HCT116 (cell line): ENCODE measurements at regions not wholly inside any gene's neighbourhood (a gene's known extent, or its start where the extent isn't known, plus 50 kb on each side); places are given as distances from the start of the nearest gene placed in this dataset.

Source experiments
- ATAC-seq: fragments of 200-7000 bp; cut with Tn5 transposase; 2 replicates; pipeline ENCODE4 v1.9.1; 2020; ENCODE audit warnings: mild to moderate bottlenecking, moderate library complexity
- BruUV-seq: library from RNA; stranded (reverse); fragments of 400-500 nt; replicated peaks from 2 replicates; lab custom pipeline; 2021; lab: Mats Ljungman, UMichigan
- CTCF ChIA-PET: fragments of 300-600 bp; sonication (Branson Sonifier 250); formaldehyde crosslinking; loops from one replicate; lab custom pipeline; 2021; ENCODE audit warnings: antibody characterized with exemption; lab: Charles Lee
- POLR2A ChIA-PET: fragments of 300-600, 350-600 bp; sonication (Branson Sonifier 250); formaldehyde crosslinking; loops from one replicate; lab custom pipeline; 2021; ENCODE audit warnings: antibody characterized with exemption; lab: Charles Lee
- RAD21 ChIA-PET, 2 experiments: fragments of 300-600 bp; sonication (Branson Sonifier 250); formaldehyde crosslinking; loops; one replicate each; lab custom pipeline; 2023; ENCODE audit warnings: low total read pairs in 2 of 2; ENCODE audit not compliant: uncharacterized antibody in 2 of 2, unreplicated experiment in 2 of 2, low non-redundant PET in 1 of 2; lab: Charles Lee
- DNase-seq: peaks from one replicate; pipeline ENCODE4 v3.0.0-alpha.2; 2010; ENCODE audit warnings: low read depth, low spot score
- H2AFZ ChIP-seq: fragments of 200-600 bp; shearing (Covaris generic), sonication (generic); 2 replicates; pipeline ENCODE4 v1.6.1; 2017; ENCODE audit warnings: low read depth, mixed run types, mixed read lengths, antibody characterized with exemption, low read length; ENCODE audit not compliant: poor library complexity, severe bottlenecking
- H3K27ac ChIP-seq: 2 replicates; pipeline ENCODE4 v1.5.1; 2012; ENCODE audit warnings: low read depth, low read length
- H3K27me3 ChIP-seq: fragments of 200-600 bp; sonication (generic); 2 replicates; pipeline ENCODE4 v1.6.1; 2016; ENCODE audit warnings: mixed run types, low read length, mixed read lengths; ENCODE audit not compliant: insufficient read depth
- H3K36me3 ChIP-seq, 2 experiments: fragments of 200-500 bp in 1 of 2; fragments of 200-600 bp in 1 of 2; sonication (Bioruptor generic) in 1 of 2; sonication (generic) in 1 of 2; 2 replicates each; pipeline versions ENCODE4 v1.5.1 to v1.6.1; 2014 to 2016; ENCODE audit warnings: low read length in 2 of 2, inconsistent platforms in 1 of 2, mixed read lengths in 1 of 2, mixed run types in 1 of 2; ENCODE audit not compliant: insufficient read depth in 2 of 2, control insufficient read depth in 1 of 2
- H3K4me1 ChIP-seq, 2 experiments: fragments of 200-600 bp in 1 of 2; sonication (generic) in 1 of 2; 2 replicates each; pipeline versions ENCODE4 v1.5.1 to v1.6.1; 2012 to 2017; ENCODE audit warnings: low read length in 2 of 2, inconsistent platforms in 1 of 2, mild to moderate bottlenecking in 1 of 2, mixed read lengths in 1 of 2, mixed run types in 1 of 2, moderate library complexity in 1 of 2; ENCODE audit not compliant: insufficient read depth in 2 of 2, control insufficient read depth in 1 of 2
- H3K4me2 ChIP-seq: fragments of 200-600 bp; sonication (generic); 2 replicates; pipeline ENCODE4 v1.6.1; 2017; ENCODE audit warnings: mixed run types, low read length, mixed read lengths
- H3K4me3 ChIP-seq, 2 experiments: fragments of 200-600 bp in 1 of 2; sonication (generic) in 1 of 2; replicated peaks in 1 of 2; 2 replicates each; pipeline ENCODE4 v1.5.1; 2011 to 2016; ENCODE audit warnings: low read length in 2 of 2, control low read depth in 1 of 2, low read depth in 1 of 2, mild to moderate bottlenecking in 1 of 2, mixed read lengths in 1 of 2, mixed run types in 1 of 2
- H3K79me2 ChIP-seq: fragments of 200-600 bp; sonication (generic); 2 replicates; pipeline ENCODE4 v1.6.1; 2017; ENCODE audit warnings: mild to moderate bottlenecking, mixed run types, low read length, moderate library complexity, mixed read lengths; ENCODE audit not compliant: insufficient read depth
- H3K9ac ChIP-seq: fragments of 200-600 bp; sonication (generic); 2 replicates; pipeline ENCODE4 v1.6.1; 2016; ENCODE audit warnings: low read length, mixed read lengths
- H3K9me2 ChIP-seq: fragments of 200-600 bp; sonication (generic), shearing (Covaris generic); 2 replicates; pipeline ENCODE4 v1.6.1; 2017; ENCODE audit warnings: mixed run types, mild to moderate bottlenecking, moderate library complexity; ENCODE audit not compliant: insufficient read depth
- H3K9me3 ChIP-seq, 2 experiments: fragments of 200-500 bp in 1 of 2; fragments of 200-600 bp in 1 of 2; sonication (Bioruptor generic) in 1 of 2; sonication (generic) in 1 of 2; 2 replicates each; pipeline ENCODE4 v1.6.1; 2014 to 2017; ENCODE audit warnings: low read length in 2 of 2, mixed read lengths in 2 of 2, inconsistent platforms in 1 of 2, low read depth in 1 of 2, mild to moderate bottlenecking in 1 of 2, mixed run types in 1 of 2, moderate library complexity in 1 of 2; ENCODE audit not compliant: control insufficient read depth in 1 of 2, insufficient read depth in 1 of 2
- H4K20me1 ChIP-seq: fragments of 200-600 bp; sonication (generic), shearing (Covaris generic); 2 replicates; pipeline ENCODE4 v1.6.1; 2017; ENCODE audit warnings: mixed run types, mild to moderate bottlenecking, moderate library complexity; ENCODE audit not compliant: insufficient read depth
- CBX3 ChIP-seq: IDR thresholded peaks from 2 replicates; pipeline ENCODE4 v1.6.1; 2012; ENCODE audit warnings: low read depth
- EGR1 ChIP-seq: IDR thresholded peaks from 2 replicates; pipeline ENCODE4 v1.6.1; 2012; ENCODE audit warnings: low read depth
- EZH2 ChIP-seq: fragments of 200-600 bp; sonication (generic); IDR thresholded peaks from 2 replicates; pipeline ENCODE4 v1.6.1; 2017; ENCODE audit warnings: antibody characterized with exemption, mixed run types
- EZH2phosphoT487 ChIP-seq: fragments of 200-600 bp; IDR thresholded peaks from 2 replicates; pipeline ENCODE4 v1.6.1; 2018; ENCODE audit warnings: antibody characterized with exemption, borderline replicate concordance
- JUND ChIP-seq: IDR thresholded peaks from 2 replicates; pipeline ENCODE4 v1.6.1; 2012
- POLR2A ChIP-seq: IDR thresholded peaks from 2 replicates; pipeline ENCODE4 v1.7.0; 2011; ENCODE audit warnings: borderline replicate concordance; ENCODE audit not compliant: insufficient read depth, insufficient read length; ENCODE audit errors: extremely low read depth
- POLR2AphosphoS5 ChIP-seq: IDR thresholded peaks from 2 replicates; pipeline ENCODE4 v1.6.1; 2011; ENCODE audit warnings: mild to moderate bottlenecking, low read depth, low read length, moderate library complexity
- RAD21 ChIP-seq: IDR thresholded peaks from 2 replicates; pipeline ENCODE4 v1.6.1; 2012; ENCODE audit warnings: low read depth, mild to moderate bottlenecking
- SIN3A ChIP-seq: IDR thresholded peaks from 2 replicates; pipeline ENCODE4 v1.6.1; 2012; ENCODE audit warnings: low read depth
- SP1 ChIP-seq: IDR thresholded peaks from 2 replicates; pipeline ENCODE4 v1.6.1; 2012; ENCODE audit warnings: low read depth
- SRF ChIP-seq: IDR thresholded peaks from 2 replicates; pipeline ENCODE4 v1.6.1; 2012; ENCODE audit warnings: low read depth
- ZFX ChIP-seq: fragments of 450-650 bp; IDR thresholded peaks from 2 replicates; pipeline ENCODE4 v1.6.1; 2017
- ZNF274 ChIP-seq: fragments of 200-500 bp; sonication (Bioruptor generic); IDR thresholded peaks from 2 replicates; pipeline ENCODE4 v1.6.1; 2014; ENCODE audit warnings: mild to moderate bottlenecking, low read depth, low read length, inconsistent platforms
- intact Hi-C: fragments of 100-400 bp; cut with micrococcal nuclease; formaldehyde crosslinking; loops from 2 replicates; pipeline ENCODE4 v1.10.0; 2022
- TF ChIP-seq, protein P1 (sequence below): IDR thresholded peaks from 2 replicates; pipeline ENCODE4 v1.6.1; 2012
- TF ChIP-seq, protein P2 (sequence below), 3 experiments: fragments of 200-600 bp in 1 of 3; sonication (generic) in 1 of 3; IDR thresholded peaks in 2 of 3; conservative IDR thresholded peaks in 1 of 3; 2 replicates each; pipeline ENCODE4 v1.5.1; 2012 to 2017; ENCODE audit warnings: low read depth in 2 of 3, low read length in 2 of 3, antibody characterized with exemption in 1 of 3, borderline replicate concordance in 1 of 3, control low read depth in 1 of 3, mild to moderate bottlenecking in 1 of 3, mixed read lengths in 1 of 3, mixed run types in 1 of 3, moderate library complexity in 1 of 3; ENCODE audit not compliant: insufficient read depth in 1 of 3
- TF ChIP-seq, protein P3 (sequence below): IDR thresholded peaks from 2 replicates; pipeline ENCODE4 v1.6.1; 2012; ENCODE audit warnings: low read depth

DNA sequence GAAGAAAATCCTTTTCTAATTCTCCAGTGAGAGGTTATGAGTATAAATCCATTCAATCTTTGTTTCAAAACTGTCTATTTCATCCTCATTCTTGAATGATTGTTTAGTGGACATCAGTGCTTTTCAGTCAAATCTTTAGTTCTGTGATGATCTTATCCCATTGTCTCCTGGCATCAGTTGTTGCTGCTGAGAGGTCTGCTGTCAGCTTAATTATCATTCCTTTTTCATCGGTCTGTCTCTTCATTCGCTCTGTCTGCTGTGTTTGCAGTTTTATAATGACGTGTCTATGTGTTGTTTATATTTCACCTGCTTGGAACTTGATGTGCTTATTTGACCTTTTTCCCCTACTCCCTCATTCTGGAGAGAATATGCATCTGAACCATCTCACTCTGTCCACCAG is 69.2 kb upstream of the GLI2 start:
- Histone ChIP-seq H4K20me1 (no peaks in the 10 kb centered on the region), H3K4me2 (no peak overlapping the region), H3K36me3 (no peaks in the 10 kb centered on the region), H3K4me3 (no peak overlapping the region), H3K9me2 (no peaks in the 10 kb centered on the region), H3K4me1 (peaks cover 6 to 17% of the 10 kb centered on the region in 2 experiments; a peak in 3 of 4 replicates), H3K9ac (no peak overlapping the region), H3K27ac (no peak overlapping the region), H3K79me2 (no peaks in the 10 kb centered on the region), H3K9me3 (0 out of 4 replicates have a peak, but pooled peaks cover 0 to 5% of the 10 kb centered on the region in 2 experiments), H3K27me3 (no peaks in the 10 kb centered on the region), H2AFZ (no peak overlapping the region)
- ChIA-PET CTCF (no interaction called here), RAD21 (no interaction called here), POLR2A (no interaction called here)
- no TSS peak for BruUV-seq
- ATAC-seq (no peak), DNase-seq (no peak)
- intact Hi-C loops: no loop called here
- TF ChIP-seq POLR2AphosphoS5: no peak
- TF ChIP-seq CBX3: peak; percentile 57; the same call in 1 of the 2 replicates
- TF ChIP-seq SP1: no peak
- no peak for TF ChIP-seq POLR2A
- TF ChIP-seq, protein P1, sequence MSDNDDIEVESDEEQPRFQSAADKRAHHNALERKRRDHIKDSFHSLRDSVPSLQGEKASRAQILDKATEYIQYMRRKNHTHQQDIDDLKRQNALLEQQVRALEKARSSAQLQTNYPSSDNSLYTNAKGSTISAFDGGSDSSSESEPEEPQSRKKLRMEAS: no peak
- no peak for TF ChIP-seq EGR1
- TF ChIP-seq EZH2phosphoT487: no peak

DNA sequence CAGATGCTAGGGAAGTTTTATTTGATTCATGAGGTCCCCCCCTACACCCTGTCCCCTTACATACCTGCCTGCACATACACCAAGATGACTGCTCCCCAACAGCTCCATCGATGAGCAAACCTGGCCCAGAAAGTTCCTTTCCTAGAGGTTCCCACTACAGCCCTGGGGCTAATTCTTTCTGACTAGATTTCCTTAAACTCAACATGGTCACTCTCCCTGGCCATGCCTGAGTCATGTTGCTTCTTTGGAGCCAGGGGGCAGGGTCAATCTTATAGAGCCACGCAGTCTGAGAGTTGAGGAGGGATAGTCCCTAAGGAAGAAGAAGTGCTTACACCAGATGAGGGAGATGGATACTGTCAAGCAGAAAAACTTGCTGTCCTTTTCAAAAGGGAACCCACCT is 67.7 kb upstream of the GLI2 start:
- no peak for ATAC-seq
- Histone ChIP-seq H3K9me3 (0 out of 4 replicates have a peak, but pooled peaks cover 0 to 5% of the 10 kb centered on the region in 2 experiments), H3K27ac (no peak overlapping the region), H2AFZ (no peak overlapping the region), H3K79me2 (no peaks in the 10 kb centered on the region), H3K9ac (no peak overlapping the region), H4K20me1 (no peaks in the 10 kb centered on the region), H3K4me3 (no peak overlapping the region), H3K9me2 (no peaks in the 10 kb centered on the region), H3K27me3 (no peaks in the 10 kb centered on the region), H3K36me3 (no peaks in the 10 kb centered on the region), H3K4me2 (no peak overlapping the region), H3K4me1 (peaks cover 6 to 17% of the 10 kb centered on the region in 2 experiments; a peak in 3 of 4 replicates)
- ChIA-PET RAD21 (no interaction called here), CTCF (interaction anchor here (2.3 kb wide), 1 partner anchor 325 kb away, joined by 8 read pairs; no protein-coding TSS in a partner anchor), POLR2A (no interaction called here)
- intact Hi-C loops: no loop called here
- no peak for DNase-seq
- no TSS peak for BruUV-seq
- TF ChIP-seq SP1: no peak
- no peak for TF ChIP-seq JUND
- no peak for TF ChIP-seq ZNF274
- TF ChIP-seq, protein P2, sequence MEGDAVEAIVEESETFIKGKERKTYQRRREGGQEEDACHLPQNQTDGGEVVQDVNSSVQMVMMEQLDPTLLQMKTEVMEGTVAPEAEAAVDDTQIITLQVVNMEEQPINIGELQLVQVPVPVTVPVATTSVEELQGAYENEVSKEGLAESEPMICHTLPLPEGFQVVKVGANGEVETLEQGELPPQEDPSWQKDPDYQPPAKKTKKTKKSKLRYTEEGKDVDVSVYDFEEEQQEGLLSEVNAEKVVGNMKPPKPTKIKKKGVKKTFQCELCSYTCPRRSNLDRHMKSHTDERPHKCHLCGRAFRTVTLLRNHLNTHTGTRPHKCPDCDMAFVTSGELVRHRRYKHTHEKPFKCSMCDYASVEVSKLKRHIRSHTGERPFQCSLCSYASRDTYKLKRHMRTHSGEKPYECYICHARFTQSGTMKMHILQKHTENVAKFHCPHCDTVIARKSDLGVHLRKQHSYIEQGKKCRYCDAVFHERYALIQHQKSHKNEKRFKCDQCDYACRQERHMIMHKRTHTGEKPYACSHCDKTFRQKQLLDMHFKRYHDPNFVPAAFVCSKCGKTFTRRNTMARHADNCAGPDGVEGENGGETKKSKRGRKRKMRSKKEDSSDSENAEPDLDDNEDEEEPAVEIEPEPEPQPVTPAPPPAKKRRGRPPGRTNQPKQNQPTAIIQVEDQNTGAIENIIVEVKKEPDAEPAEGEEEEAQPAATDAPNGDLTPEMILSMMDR (IDR thresholded peaks at IDR 0.05 in 2 of 3, conservative IDR thresholded peaks at IDR 0.05 in 1 of 3; ENCODE audit: borderline replicate concordance in 1 of 3, insufficient read depth in 1 of 3, low read depth in 2 of 3, low read length in 2 of 3): no peak
- TF ChIP-seq ZFX: no peak
- TF ChIP-seq EGR1: no peak
- no peak for TF ChIP-seq POLR2AphosphoS5
- TF ChIP-seq RAD21: no peak
- no peak for TF ChIP-seq CBX3
- TF ChIP-seq, protein P3, sequence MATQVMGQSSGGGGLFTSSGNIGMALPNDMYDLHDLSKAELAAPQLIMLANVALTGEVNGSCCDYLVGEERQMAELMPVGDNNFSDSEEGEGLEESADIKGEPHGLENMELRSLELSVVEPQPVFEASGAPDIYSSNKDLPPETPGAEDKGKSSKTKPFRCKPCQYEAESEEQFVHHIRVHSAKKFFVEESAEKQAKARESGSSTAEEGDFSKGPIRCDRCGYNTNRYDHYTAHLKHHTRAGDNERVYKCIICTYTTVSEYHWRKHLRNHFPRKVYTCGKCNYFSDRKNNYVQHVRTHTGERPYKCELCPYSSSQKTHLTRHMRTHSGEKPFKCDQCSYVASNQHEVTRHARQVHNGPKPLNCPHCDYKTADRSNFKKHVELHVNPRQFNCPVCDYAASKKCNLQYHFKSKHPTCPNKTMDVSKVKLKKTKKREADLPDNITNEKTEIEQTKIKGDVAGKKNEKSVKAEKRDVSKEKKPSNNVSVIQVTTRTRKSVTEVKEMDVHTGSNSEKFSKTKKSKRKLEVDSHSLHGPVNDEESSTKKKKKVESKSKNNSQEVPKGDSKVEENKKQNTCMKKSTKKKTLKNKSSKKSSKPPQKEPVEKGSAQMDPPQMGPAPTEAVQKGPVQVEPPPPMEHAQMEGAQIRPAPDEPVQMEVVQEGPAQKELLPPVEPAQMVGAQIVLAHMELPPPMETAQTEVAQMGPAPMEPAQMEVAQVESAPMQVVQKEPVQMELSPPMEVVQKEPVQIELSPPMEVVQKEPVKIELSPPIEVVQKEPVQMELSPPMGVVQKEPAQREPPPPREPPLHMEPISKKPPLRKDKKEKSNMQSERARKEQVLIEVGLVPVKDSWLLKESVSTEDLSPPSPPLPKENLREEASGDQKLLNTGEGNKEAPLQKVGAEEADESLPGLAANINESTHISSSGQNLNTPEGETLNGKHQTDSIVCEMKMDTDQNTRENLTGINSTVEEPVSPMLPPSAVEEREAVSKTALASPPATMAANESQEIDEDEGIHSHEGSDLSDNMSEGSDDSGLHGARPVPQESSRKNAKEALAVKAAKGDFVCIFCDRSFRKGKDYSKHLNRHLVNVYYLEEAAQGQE: no peak
- no peak for TF ChIP-seq SRF
- TF ChIP-seq SIN3A: no peak
- no peak for TF ChIP-seq EZH2
